Activated CD8-positive, alpha-beta T cell treated with anti-CD3 and anti-CD28 coated beads, Interleukin-2, amount 10 ng/mL, durations not matched to agents 7 days and 5 days (primary cell): ENCODE measurements at regions not wholly inside any gene's neighbourhood (a gene's known extent, or its start where the extent isn't known, plus 50 kb on each side); places are given as distances from the start of the nearest gene placed in this dataset.

Source experiments
- ATAC-seq: fragments of 150-1000 bp; cut with Tn5 transposase; one replicate; pipeline ENCODE4 v1.10.0; 2021; ENCODE audit warnings: moderate library complexity
- CTCF ChIA-PET: fragments of 350-600 bp; sonication (Branson Sonifier 250); formaldehyde crosslinking; loops from one replicate; lab custom pipeline; 2021; ENCODE audit warnings: antibody characterized with exemption; lab: Charles Lee
- POLR2A ChIA-PET: fragments of 350-600 bp; sonication (Branson Sonifier 250); formaldehyde crosslinking; loops from one replicate; lab custom pipeline; 2021; ENCODE audit warnings: antibody characterized with exemption; lab: Charles Lee
- DNase-seq: peaks from one replicate; pipeline ENCODE4 v3.0.0-alpha.2; 2020
- H3K27ac Mint-ChIP-seq: one replicate; pipeline ENCODE4 v1.8.0; 2021; ENCODE audit warnings: mild to moderate bottlenecking, mixed read lengths
- H3K27me3 Mint-ChIP-seq: one replicate; pipeline ENCODE4 v1.8.0; 2021; ENCODE audit warnings: low read depth, mixed read lengths
- H3K36me3 Mint-ChIP-seq: one replicate; pipeline ENCODE4 v1.8.0; 2021; ENCODE audit warnings: low read depth, mixed read lengths
- H3K4me1 Mint-ChIP-seq: one replicate; pipeline ENCODE4 v1.8.0; 2021; ENCODE audit warnings: low read depth, mixed read lengths
- H3K4me3 Mint-ChIP-seq: one replicate; pipeline ENCODE4 v1.8.0; 2021; ENCODE audit warnings: mild to moderate bottlenecking, mixed read lengths
- H3K9me3 Mint-ChIP-seq: one replicate; pipeline ENCODE4 v1.8.0; 2022; ENCODE audit warnings: mixed read lengths; ENCODE audit not compliant: insufficient read depth

DNA sequence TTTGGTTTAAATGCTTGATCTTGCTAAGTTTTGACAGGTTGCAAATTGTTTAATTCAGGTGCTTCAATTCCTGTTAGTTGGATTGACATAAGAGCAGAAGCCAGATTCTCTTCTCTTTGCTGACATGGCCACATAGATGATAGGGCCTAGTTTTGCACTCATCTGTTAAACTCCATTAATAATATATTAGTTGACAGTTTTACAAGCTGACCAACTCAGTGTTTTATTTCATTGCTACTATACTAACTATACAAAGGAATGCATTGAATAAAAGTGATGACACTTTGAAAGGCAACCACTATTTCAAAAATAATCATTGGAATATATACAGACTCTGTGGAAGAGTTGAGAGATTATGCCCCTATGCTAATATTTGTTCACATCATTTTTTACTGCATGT lies 255.6 kb upstream of the DPYD start:
- ATAC-seq = no peak
- POLR2A ChIA-PET = no interaction called here
- DNase-seq = no peak

DNA sequence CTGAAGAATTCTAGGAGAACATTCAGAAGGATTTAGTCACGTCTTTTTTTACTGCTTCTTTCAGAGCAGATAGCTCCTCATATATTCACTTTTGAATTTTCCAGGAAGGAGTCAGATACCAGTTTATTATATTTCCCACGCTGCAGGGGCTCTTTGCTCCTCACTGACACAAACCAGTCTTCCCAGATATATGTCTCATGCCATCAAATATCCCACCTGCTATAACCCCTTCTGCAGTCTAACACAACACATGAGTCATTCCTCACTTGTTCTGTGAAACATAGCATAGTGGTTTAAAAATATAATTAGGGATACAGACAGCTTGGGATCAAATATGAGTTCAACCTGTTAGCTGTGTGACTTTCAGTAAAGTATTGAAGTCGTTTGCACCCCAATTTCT lies 251.7 kb upstream of the DPYD start:
- ATAC-seq (no peak), DNase-seq (no peak)
- ChIA-PET POLR2A (no interaction called here), CTCF (no interaction called here)
- Mint-ChIP-seq H3K9me3 (no peaks in the 10 kb centered on the region), H3K4me1 (no peaks in the 10 kb centered on the region), H3K4me3 (no peak overlapping the region), H3K36me3 (no peaks in the 10 kb centered on the region), H3K27ac (no peak overlapping the region), H3K27me3 (no peaks in the 10 kb centered on the region)

More for the DNA sequence above, 255.6 kb upstream of the DPYD start:
- no peaks in the 10 kb centered on the region for H3K36me3 Mint-ChIP-seq
- CTCF ChIA-PET = no interaction called here
- H3K4me3 Mint-ChIP-seq = no peak overlapping the region
- H3K9me3 Mint-ChIP-seq = no peaks in the 10 kb centered on the region
- no peak overlapping the region for H3K27ac Mint-ChIP-seq
- H3K27me3 Mint-ChIP-seq = no peaks in the 10 kb centered on the region
- H3K4me1 Mint-ChIP-seq = no peaks in the 10 kb centered on the region

DNA sequence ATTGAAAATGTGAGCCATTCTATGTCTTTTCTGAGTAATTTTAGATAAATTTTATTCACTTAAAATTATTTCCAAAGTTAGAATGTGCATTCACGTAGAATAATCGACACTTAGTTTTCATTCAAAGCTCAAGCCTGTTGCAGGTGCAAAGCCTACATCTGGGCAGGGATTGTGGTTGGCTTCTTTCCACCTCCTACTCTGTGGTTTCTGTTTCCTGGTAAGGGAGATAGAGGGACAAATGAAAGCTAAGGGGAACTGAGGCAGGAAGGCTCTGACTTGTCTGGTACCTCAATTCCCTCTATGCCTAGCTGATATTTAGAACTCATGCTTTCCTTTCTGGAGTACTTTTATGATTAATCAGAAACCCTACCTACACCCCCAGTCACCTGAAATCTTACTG lies 251.2 kb upstream of the DPYD start:
- CTCF ChIA-PET = no interaction called here

DNA sequence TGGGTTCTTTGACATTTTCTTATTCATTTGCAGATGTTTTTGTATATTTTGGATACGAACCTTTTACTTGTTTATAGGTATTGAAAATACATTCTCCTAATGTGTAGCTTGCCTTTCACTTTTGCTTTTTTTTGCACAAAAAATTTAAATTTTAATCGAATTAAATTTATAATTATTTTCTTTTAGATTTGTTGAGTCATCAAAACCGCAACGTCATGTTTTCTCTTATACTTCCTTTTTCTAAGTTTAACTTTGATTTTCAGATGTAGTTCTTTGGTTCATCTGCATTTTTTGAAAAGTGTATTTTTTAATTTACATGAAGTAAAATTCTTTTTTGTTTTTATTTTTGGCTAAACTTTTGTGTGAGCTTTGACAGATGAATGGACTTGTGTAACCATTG lies 243.7 kb upstream of the DPYD start:
- Mint-ChIP-seq H3K9me3 (no peaks in the 10 kb centered on the region), H3K4me3 (no peak overlapping the region), H3K27ac (no peak overlapping the region), H3K36me3 (no peaks in the 10 kb centered on the region), H3K4me1 (no peaks in the 10 kb centered on the region), H3K27me3 (peaks cover 3% of the 10 kb centered on the region)
- DNase-seq = no peak
- ATAC-seq = no peak
- ChIA-PET POLR2A (no interaction called here), CTCF (no interaction called here)

More for the DNA sequence above, 251.2 kb upstream of the DPYD start:
- ATAC-seq = no peak
- Mint-ChIP-seq H3K27me3 (no peaks in the 10 kb centered on the region), H3K36me3 (no peaks in the 10 kb centered on the region), H3K4me1 (no peaks in the 10 kb centered on the region), H3K4me3 (no peak overlapping the region), H3K9me3 (no peaks in the 10 kb centered on the region), H3K27ac (no peak overlapping the region)
- POLR2A ChIA-PET = no interaction called here
- no peak for DNase-seq

- ATAC-seq = no peak
- ChIA-PET CTCF (no interaction called here), POLR2A (no interaction called here)
- Mint-ChIP-seq H3K27ac (no peak overlapping the region), H3K36me3 (no peaks in the 10 kb centered on the region), H3K27me3 (no peaks in the 10 kb centered on the region), H3K9me3 (no peaks in the 10 kb centered on the region), H3K4me1 (no peaks in the 10 kb centered on the region), H3K4me3 (no peak overlapping the region)
- no peak for DNase-seq
Measured at GRCh38 chr1:98157524-98158313, 236.9 kb upstream of the DPYD start.

DNA sequence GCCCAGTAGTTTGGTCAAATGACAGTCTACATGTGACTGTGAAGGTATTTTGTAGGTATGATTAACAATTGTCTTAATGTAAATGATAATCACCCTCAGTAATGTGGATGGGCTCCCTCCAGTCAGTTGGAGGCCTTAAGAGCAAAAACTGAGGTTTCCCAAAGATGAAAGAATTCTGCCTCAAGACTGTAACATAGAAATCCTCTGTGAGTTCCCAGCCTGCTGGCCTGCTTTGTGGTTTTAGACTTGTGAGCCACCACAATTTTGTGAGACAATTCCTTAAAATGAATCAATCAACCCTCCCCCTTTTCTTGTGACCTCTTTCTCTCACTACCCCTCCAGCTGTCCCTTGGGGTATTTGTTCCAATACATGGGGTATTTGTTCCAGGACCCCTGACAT lies 226.4 kb upstream of the DPYD start:
- H3K9me3 Mint-ChIP-seq = peaks cover 3% of the 10 kb centered on the region
- ATAC-seq (no peak), DNase-seq (no peak)
- H3K27ac Mint-ChIP-seq = no peak overlapping the region
- CTCF ChIA-PET = no interaction called here
- no peaks in the 10 kb centered on the region for H3K4me1 Mint-ChIP-seq
- H3K36me3 Mint-ChIP-seq = no peaks in the 10 kb centered on the region
- no peak overlapping the region for H3K4me3 Mint-ChIP-seq
- POLR2A ChIA-PET = no interaction called here
- no peaks in the 10 kb centered on the region for H3K27me3 Mint-ChIP-seq

- CTCF ChIA-PET = no interaction called here
- DNase-seq = no peak
- no peak for ATAC-seq
- H3K4me3 Mint-ChIP-seq = no peak overlapping the region
- no peaks in the 10 kb centered on the region for H3K9me3 Mint-ChIP-seq
- no peak overlapping the region for H3K27ac Mint-ChIP-seq
- no peaks in the 10 kb centered on the region for H3K4me1 Mint-ChIP-seq
- no peaks in the 10 kb centered on the region for H3K27me3 Mint-ChIP-seq
- POLR2A ChIA-PET = no interaction called here
- no peaks in the 10 kb centered on the region for H3K36me3 Mint-ChIP-seq
Measured at GRCh38 chr1:98145655-98146054, 224.8 kb upstream of the DPYD start.

- no peaks in the 10 kb centered on the region for H3K36me3 Mint-ChIP-seq
Measured at GRCh38 chr1:98143403-98143802, 222.6 kb upstream of the DPYD start.

DNA sequence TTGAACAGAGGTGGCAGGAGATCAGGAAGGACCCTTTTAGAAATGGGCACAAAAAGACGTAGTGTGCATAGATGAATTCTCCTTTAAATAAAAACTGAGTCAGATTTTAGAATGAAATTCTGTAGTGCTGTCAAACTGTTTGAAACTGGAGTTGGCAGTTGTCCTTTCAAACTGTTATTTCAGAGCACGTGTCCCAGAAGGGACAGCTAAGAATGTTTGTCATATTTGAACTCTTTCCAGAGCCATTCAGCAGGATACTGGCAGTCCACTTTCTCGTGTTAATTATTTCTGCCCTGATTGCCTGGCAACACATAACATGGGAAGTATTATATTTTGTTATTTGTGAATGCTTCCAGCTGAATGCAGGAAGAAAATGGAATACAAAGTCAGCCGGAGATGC lies 212.3 kb upstream of the DPYD start:
- ChIA-PET POLR2A (no interaction called here), CTCF (no interaction called here)
- Mint-ChIP-seq H3K36me3 (no peaks in the 10 kb centered on the region), H3K4me1 (no peaks in the 10 kb centered on the region), H3K27ac (no peak overlapping the region), H3K9me3 (no peaks in the 10 kb centered on the region), H3K27me3 (no peaks in the 10 kb centered on the region), H3K4me3 (no peak overlapping the region)
- ATAC-seq = no peak
- DNase-seq = no peak

More at GRCh38 chr1:98143403-98143802, 222.6 kb upstream of the DPYD start:
- Mint-ChIP-seq H3K27me3 (no peaks in the 10 kb centered on the region), H3K9me3 (no peaks in the 10 kb centered on the region), H3K27ac (no peak overlapping the region), H3K4me1 (no peaks in the 10 kb centered on the region), H3K4me3 (no peak overlapping the region)
- ChIA-PET CTCF (no interaction called here), POLR2A (no interaction called here)
- DNase-seq = no peak
- ATAC-seq = no peak

- no peak for ATAC-seq
- CTCF ChIA-PET = no interaction called here
- Mint-ChIP-seq H3K9me3 (no peaks in the 10 kb centered on the region), H3K4me1 (no peaks in the 10 kb centered on the region), H3K36me3 (no peaks in the 10 kb centered on the region), H3K27ac (no peak overlapping the region), H3K27me3 (no peaks in the 10 kb centered on the region), H3K4me3 (no peak overlapping the region)
- POLR2A ChIA-PET = no interaction called here
- no peak for DNase-seq
Measured at GRCh38 chr1:98130408-98130807, 209.6 kb upstream of the DPYD start.

DNA sequence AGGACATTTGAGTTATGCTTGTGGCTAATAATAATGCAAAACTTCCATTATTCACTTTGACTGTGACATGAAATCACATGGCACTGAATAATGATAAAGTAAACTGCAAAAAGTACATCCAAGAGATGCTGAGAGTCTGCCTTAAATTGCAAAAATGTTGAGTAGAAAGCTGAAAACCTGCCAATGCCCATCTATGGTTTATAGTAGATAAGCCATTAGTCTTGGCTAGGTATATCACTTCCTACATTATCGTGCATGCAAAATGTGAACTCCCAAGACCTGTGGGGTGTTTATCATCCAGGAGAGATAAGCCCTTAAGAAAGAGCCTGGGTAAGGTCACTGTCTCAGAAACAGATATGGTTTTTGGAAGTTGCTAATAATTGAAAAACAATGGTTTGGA lies 208.7 kb upstream of the DPYD start:
- Mint-ChIP-seq H3K4me3 (no peak overlapping the region), H3K36me3 (no peaks in the 10 kb centered on the region), H3K27me3 (no peaks in the 10 kb centered on the region), H3K9me3 (no peaks in the 10 kb centered on the region), H3K4me1 (no peaks in the 10 kb centered on the region), H3K27ac (no peak overlapping the region)
- POLR2A ChIA-PET = no interaction called here
- CTCF ChIA-PET = no interaction called here
- DNase-seq (no peak), ATAC-seq (no peak)

GRCh38 chr1:98126740-98127139 lies 205.9 kb upstream of the DPYD start:
- no peak for DNase-seq
- POLR2A ChIA-PET = no interaction called here
- CTCF ChIA-PET = no interaction called here
- H3K27ac Mint-ChIP-seq = no peak overlapping the region
- no peaks in the 10 kb centered on the region for H3K36me3 Mint-ChIP-seq
- ATAC-seq = no peak
- H3K4me3 Mint-ChIP-seq = no peak overlapping the region
- no peaks in the 10 kb centered on the region for H3K4me1 Mint-ChIP-seq
- H3K27me3 Mint-ChIP-seq = no peaks in the 10 kb centered on the region
- no peaks in the 10 kb centered on the region for H3K9me3 Mint-ChIP-seq

DNA sequence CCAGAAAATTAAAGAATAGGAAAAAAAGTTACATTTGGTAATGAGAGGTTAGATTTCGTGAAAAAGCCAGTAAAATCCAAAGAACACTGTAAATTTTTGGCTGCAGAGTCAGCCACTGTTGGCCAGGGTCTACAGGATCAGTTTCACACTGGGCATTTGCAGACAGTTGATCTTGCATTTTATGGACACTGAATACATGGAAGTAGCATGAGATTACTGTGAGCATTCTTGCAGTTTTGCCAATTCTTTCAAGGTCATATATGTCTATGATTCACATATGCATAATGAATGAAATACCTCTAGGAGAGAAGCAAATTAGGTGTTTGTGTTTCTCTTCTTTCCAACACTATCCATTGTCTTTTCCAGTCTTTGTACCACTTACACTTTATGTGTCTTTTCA lies 200.8 kb upstream of the DPYD start:
- no peak overlapping the region for H3K4me3 Mint-ChIP-seq
- no peaks in the 10 kb centered on the region for H3K36me3 Mint-ChIP-seq
- H3K9me3 Mint-ChIP-seq = no peaks in the 10 kb centered on the region
- ChIA-PET CTCF (no interaction called here), POLR2A (no interaction called here)
- H3K27ac Mint-ChIP-seq = no peak overlapping the region
- ATAC-seq (no peak), DNase-seq (no peak)
- H3K27me3 Mint-ChIP-seq = no peaks in the 10 kb centered on the region
- no peaks in the 10 kb centered on the region for H3K4me1 Mint-ChIP-seq
